ENCODE measurements at regions not wholly inside any gene's neighbourhood (a gene's known extent, or its start where the extent isn't known, plus 50 kb on each side); places are given as distances from the start of the nearest gene placed in this dataset.

DNA sequence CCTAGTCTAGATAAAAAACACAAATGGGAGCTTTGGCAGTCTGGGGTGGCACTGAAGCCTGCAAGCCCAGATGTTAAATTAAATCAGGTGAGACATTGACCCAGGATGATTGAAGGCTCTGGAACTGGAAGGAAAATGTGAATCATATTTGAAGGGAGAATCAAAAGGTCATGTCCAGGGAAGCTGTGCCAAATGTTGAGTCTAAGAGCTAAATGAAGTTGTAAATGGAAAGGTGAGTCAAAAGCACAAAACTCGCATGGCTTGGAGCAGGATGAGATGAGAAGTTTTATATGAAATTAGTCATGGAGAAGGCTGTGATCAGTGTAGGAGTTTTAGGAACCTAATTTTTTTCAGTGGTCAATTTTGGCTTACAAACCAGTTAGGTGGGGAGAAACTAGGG is 301.1 kb downstream of the BLID start:
- TF ChIP-seq, protein P1, sequence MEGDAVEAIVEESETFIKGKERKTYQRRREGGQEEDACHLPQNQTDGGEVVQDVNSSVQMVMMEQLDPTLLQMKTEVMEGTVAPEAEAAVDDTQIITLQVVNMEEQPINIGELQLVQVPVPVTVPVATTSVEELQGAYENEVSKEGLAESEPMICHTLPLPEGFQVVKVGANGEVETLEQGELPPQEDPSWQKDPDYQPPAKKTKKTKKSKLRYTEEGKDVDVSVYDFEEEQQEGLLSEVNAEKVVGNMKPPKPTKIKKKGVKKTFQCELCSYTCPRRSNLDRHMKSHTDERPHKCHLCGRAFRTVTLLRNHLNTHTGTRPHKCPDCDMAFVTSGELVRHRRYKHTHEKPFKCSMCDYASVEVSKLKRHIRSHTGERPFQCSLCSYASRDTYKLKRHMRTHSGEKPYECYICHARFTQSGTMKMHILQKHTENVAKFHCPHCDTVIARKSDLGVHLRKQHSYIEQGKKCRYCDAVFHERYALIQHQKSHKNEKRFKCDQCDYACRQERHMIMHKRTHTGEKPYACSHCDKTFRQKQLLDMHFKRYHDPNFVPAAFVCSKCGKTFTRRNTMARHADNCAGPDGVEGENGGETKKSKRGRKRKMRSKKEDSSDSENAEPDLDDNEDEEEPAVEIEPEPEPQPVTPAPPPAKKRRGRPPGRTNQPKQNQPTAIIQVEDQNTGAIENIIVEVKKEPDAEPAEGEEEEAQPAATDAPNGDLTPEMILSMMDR (IDR thresholded peaks at IDR 0.05; ENCODE audit: low read depth, low read length): no peak
- H3K4me3 ChIP-seq (ENCODE audit: low read depth, low read length): no peak overlapping the region

GRCh38 chr11:121814296-121814695 is 301.7 kb downstream of the BLID start:
- TF ChIP-seq, protein P1 (IDR thresholded peaks at IDR 0.05; ENCODE audit: low read depth, low read length): no peak
- H3K4me3 ChIP-seq (ENCODE audit: low read depth, low read length): no peak overlapping the region

- H3K4me3 ChIP-seq (ENCODE audit: low read depth, low read length): peak overlapping the region; percentile 25
- TF ChIP-seq, protein P1 (IDR thresholded peaks at IDR 0.05; ENCODE audit: low read depth, low read length): no peak
These were observed 305.7 kb downstream of the BLID start for GRCh38 chr11:121810291-121810690.

DNA sequence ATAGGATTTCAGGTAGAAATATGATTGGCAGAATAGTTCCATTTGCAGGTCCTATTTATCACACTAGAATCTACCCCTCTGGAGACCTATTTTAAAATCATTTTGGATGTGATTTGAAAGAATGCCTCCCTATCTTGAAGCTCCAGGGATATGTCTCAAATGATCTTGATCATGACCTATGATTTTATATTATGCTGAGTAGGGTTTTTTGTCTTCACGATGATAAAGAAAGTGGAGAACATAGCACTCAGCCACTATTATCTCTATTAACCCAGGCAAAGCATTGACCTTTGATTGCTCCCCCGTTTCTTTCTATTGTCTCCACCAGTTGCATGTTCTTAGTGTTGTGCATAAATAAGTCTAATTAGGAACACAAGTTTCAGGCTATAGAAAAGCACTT is 307.9 kb downstream of the BLID start:
- no peak overlapping the region for H3K4me3 ChIP-seq (ENCODE audit: low read depth, low read length)
- TF ChIP-seq, protein P1 (IDR thresholded peaks at IDR 0.05; ENCODE audit: low read depth, low read length): no peak

- TF ChIP-seq, protein P1 (IDR thresholded peaks at IDR 0.05; ENCODE audit: low read depth, low read length): no peak
- no peak overlapping the region for H3K4me3 ChIP-seq (ENCODE audit: low read depth, low read length)
These were observed 309.0 kb downstream of the BLID start for GRCh38 chr11:121807051-121807450.

DNA sequence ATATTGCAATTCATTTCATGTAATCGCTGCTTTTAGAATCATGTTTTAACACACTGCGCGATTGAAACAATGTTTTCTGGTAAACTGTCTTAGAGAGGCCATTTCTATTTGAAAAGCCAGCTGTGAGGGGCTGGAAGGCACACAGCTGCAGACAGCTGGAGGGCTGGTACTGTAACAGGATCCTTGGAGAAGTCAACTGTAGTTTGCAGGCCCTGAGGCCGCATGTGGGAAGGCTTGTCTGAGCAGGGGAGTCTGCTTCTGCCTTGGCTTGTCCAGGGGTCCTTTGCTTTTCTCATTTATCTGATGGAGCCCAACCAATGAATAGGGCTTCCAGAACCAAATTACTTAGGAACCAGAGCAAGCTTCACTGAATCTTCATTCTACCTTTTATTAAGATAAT is 313.5 kb downstream of the BLID start:
- TF ChIP-seq, protein P1 (IDR thresholded peaks at IDR 0.05; ENCODE audit: low read depth, low read length): no peak
- H3K4me3 ChIP-seq (ENCODE audit: low read depth, low read length): no peak overlapping the region

- no peak overlapping the region for H3K4me3 ChIP-seq (ENCODE audit: low read depth, low read length)
These were observed 314.2 kb downstream of the BLID start for GRCh38 chr11:121801781-121802180.

More at GRCh38 chr11:121801781-121802180, 314.2 kb downstream of the BLID start:
- TF ChIP-seq, protein P1 (IDR thresholded peaks at IDR 0.05; ENCODE audit: low read depth, low read length): no peak
